ENCODE measurements at regions not wholly inside any gene's neighbourhood (a gene's known extent, or its start where the extent isn't known, plus 50 kb on each side); places are given as distances from the start of the nearest gene placed in this dataset.

DNA sequence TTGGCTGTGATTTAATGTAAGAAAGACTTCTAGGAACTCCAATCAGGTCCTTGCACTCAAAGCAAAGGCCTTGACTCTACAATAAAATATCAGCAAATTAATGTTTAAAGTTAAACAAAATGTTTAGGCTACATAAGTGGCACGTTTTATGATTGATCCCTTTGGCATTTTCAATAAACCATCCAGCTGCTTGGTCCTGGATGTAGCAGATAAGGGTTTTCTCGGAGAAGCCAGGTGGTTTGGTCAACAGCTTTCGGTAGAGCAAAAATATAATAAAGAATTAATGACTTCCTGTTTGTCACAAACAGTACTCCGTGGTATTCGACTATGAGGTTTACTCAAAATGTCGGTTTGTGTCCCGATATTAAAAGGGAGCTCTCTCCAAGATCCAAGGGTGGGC, 95.8 kb downstream of the GEMIN8 start:
- TF ChIP-seq POLR2AphosphoS5 (IDR thresholded peaks at IDR 0.05; ENCODE audit: borderline replicate concordance, low read depth, low read length) (no peak), EZH2 (IDR thresholded peaks at IDR 0.05) (no peak)
